ENCODE measurements at regions not wholly inside any gene's neighbourhood (a gene's known extent, or its start where the extent isn't known, plus 50 kb on each side); places are given as distances from the start of the nearest gene placed in this dataset.

GRCh38 chr6:110545081-110545872, 68.9 kb upstream of the SLC22A16 start:
- TF ChIP-seq CTCF (optimal IDR thresholded peaks at IDR 0.05 in 1 of 3, IDR thresholded peaks at IDR 0.05 in 1 of 3, conservative IDR thresholded peaks at IDR 0.05 in 1 of 3; ENCODE audit: extremely low read depth in 1 of 3, insufficient read depth in 2 of 3, low read length in 3 of 3) (no peak), EZH2 (IDR thresholded peaks at IDR 0.05; ENCODE audit: low read length) (no peak)

Measured in keratinocyte (primary cell).